ENCODE measurements at regions not wholly inside any gene's neighbourhood (a gene's known extent, or its start where the extent isn't known, plus 50 kb on each side); places are given as distances from the start of the nearest gene placed in this dataset.

DNA sequence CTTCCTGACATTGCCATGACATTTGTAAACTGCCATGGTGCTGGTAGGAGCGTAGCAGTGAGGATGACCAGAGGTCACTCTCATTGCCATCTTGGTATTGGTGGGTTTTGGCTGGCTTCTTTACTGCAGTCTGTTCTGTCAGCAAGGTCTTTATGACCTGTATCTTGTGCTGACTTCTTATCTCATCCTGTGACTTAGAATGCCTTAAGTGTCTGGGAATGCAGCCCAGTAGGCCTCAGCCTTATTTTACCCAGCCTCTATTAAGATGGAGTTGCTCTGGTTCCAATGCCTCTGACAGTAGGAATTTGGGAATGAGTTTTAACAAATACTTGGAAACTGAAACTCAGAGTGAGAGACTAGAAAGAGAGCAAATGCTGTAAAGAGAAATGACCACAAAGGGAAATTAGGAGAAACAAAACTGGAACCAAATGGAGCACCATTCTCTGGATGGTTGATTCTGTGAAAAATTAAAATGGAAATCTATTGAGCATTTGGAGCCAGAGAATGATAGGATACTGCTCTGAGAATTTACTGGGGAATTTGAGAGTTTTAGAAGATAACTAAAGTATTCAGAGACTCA is 50.1 kb upstream of the RHOU start:
- TF ChIP-seq, protein P1, sequence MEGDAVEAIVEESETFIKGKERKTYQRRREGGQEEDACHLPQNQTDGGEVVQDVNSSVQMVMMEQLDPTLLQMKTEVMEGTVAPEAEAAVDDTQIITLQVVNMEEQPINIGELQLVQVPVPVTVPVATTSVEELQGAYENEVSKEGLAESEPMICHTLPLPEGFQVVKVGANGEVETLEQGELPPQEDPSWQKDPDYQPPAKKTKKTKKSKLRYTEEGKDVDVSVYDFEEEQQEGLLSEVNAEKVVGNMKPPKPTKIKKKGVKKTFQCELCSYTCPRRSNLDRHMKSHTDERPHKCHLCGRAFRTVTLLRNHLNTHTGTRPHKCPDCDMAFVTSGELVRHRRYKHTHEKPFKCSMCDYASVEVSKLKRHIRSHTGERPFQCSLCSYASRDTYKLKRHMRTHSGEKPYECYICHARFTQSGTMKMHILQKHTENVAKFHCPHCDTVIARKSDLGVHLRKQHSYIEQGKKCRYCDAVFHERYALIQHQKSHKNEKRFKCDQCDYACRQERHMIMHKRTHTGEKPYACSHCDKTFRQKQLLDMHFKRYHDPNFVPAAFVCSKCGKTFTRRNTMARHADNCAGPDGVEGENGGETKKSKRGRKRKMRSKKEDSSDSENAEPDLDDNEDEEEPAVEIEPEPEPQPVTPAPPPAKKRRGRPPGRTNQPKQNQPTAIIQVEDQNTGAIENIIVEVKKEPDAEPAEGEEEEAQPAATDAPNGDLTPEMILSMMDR (conservative IDR thresholded peaks at IDR 0.05; ENCODE audit: low read depth, low read length), result no peak
- TF ChIP-seq MXI1 (IDR thresholded peaks at IDR 0.05; ENCODE audit: borderline replicate concordance, low read depth, low read length) (no peak), POLR2A (IDR thresholded peaks at IDR 0.05; ENCODE audit: low read depth, low read length) (no peak), SMC3 (IDR thresholded peaks at IDR 0.05; ENCODE audit: low read depth, low read length) (no peak), RAD21 (IDR thresholded peaks at IDR 0.05; ENCODE audit: low read length) (no peak)
